ENCODE measurements at regions not wholly inside any gene's neighbourhood (a gene's known extent, or its start where the extent isn't known, plus 50 kb on each side); places are given as distances from the start of the nearest gene placed in this dataset.

GRCh38 chr6:56772737-56773184, 130.1 kb upstream of the DST start:
- no peak for DNase-seq
- intact Hi-C loops (cut with DNase I), result no loop called here
- no peak for TF ChIP-seq CTCF (IDR thresholded peaks at IDR 0.05)
- H3K4me3 ChIP-seq, result no peak overlapping the region
- no peak overlapping the region for H3K27ac ChIP-seq
- H3K9me3 ChIP-seq, result no peaks in the 10 kb centered on the region
- no peaks in the 10 kb centered on the region for H3K27me3 ChIP-seq
- no peak overlapping the region for H3K9ac ChIP-seq (ENCODE audit: low read depth in 2 of 2, low read length in 2 of 2)
- H3K36me3 ChIP-seq, result no peaks in the 10 kb centered on the region
- no peaks in the 10 kb centered on the region for H3K4me1 ChIP-seq

DNA sequence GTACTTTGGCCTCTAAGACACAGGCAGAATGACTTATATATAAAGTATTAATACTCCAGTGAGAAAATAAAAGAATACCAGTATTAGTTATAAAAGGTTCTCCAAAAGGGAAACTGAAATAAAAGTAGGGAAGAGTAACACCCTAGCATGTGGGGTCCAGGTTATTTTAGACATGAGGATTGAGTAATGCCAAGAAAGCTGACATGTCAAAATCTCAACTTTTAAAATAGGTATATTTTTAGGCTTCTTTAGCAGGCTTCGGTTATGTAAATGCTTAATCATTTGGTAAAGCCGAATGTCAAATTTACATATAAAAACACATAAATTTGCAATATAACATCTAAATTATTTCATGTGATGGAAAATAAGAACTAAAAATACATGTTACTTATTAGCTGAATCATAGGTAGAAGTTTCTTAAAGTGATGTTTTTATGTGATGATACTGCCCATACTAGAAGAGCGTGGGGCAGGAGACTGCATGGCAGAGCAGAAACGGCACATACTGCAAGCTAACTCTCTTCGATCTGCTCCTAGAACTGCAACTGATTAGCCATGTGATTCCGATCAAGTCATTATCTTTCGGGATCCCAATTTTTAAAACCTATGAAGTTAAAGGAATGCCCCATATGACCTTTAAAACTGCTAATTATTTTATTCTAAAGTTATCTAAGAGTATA, 129.4 kb upstream of the DST start:
- Histone ChIP-seq H3K27ac (no peak overlapping the region), H3K27me3 (no peaks in the 10 kb centered on the region), H3K9ac (ENCODE audit: low read depth in 2 of 2, low read length in 2 of 2) (no peak overlapping the region), H3K36me3 (no peaks in the 10 kb centered on the region), H3K4me3 (no peak overlapping the region), H3K9me3 (no peaks in the 10 kb centered on the region), H3K4me1 (no peaks in the 10 kb centered on the region)
- intact Hi-C loops (cut with DNase I), result no loop called here
- TF ChIP-seq CTCF (IDR thresholded peaks at IDR 0.05), result no peak
- DNase-seq, result no peak

GRCh38 chr6:56771189-56771588, 128.5 kb upstream of the DST start:
- Histone ChIP-seq H3K27me3 (no peaks in the 10 kb centered on the region), H3K36me3 (no peaks in the 10 kb centered on the region), H3K4me3 (no peak overlapping the region), H3K27ac (no peak overlapping the region), H3K9me3 (no peaks in the 10 kb centered on the region), H3K9ac (ENCODE audit: low read depth in 2 of 2, low read length in 2 of 2) (no peak overlapping the region), H3K4me1 (no peaks in the 10 kb centered on the region)
- intact Hi-C loops (cut with DNase I), result no loop called here
- DNase-seq, result no peak
- no peak for TF ChIP-seq CTCF (IDR thresholded peaks at IDR 0.05)

- H3K4me1 ChIP-seq, result no peaks in the 10 kb centered on the region
- no peaks in the 10 kb centered on the region for H3K9me3 ChIP-seq
These were observed 127.4 kb upstream of the DST start for GRCh38 chr6:56770011-56770520.

GRCh38 chr6:56767892-56768531, 125.3 kb upstream of the DST start:
- TF ChIP-seq CTCF (IDR thresholded peaks at IDR 0.05), result no peak
- H3K4me3 ChIP-seq, result no peak overlapping the region
- no peak for DNase-seq
- no peaks in the 10 kb centered on the region for H3K9me3 ChIP-seq
- no peaks in the 10 kb centered on the region for H3K27me3 ChIP-seq
- no peaks in the 10 kb centered on the region for H3K4me1 ChIP-seq
- intact Hi-C loops (cut with DNase I), result no loop called here
- no peak overlapping the region for H3K9ac ChIP-seq (ENCODE audit: low read depth in 2 of 2, low read length in 2 of 2)
- no peak overlapping the region for H3K27ac ChIP-seq
- no peaks in the 10 kb centered on the region for H3K36me3 ChIP-seq

More at GRCh38 chr6:56770011-56770520, 127.4 kb upstream of the DST start:
- no peak overlapping the region for H3K9ac ChIP-seq (ENCODE audit: low read depth in 2 of 2, low read length in 2 of 2)
- no peaks in the 10 kb centered on the region for H3K36me3 ChIP-seq
- DNase-seq, result no peak
- no peak overlapping the region for H3K4me3 ChIP-seq
- H3K27ac ChIP-seq, result no peak overlapping the region
- TF ChIP-seq CTCF (IDR thresholded peaks at IDR 0.05), result no peak
- no peaks in the 10 kb centered on the region for H3K27me3 ChIP-seq
- intact Hi-C loops (cut with DNase I), result no loop called here
